Activated CD4-positive, alpha-beta T cell treated with anti-CD3 and anti-CD28 coated beads, Interleukin-2, amount 50 U/mL, for 48 hours (primary cell): ENCODE measurements at regions not wholly inside any gene's neighbourhood (a gene's known extent, or its start where the extent isn't known, plus 50 kb on each side); places are given as distances from the start of the nearest gene placed in this dataset.
"Not testable (repeated sequence)": the region's sequence is repeated elsewhere in the genome, so short reads cannot be mapped to it uniquely, and the experiment has no call there.

Experiments
- DNase-seq, 2 experiments: peaks; one replicate each; pipeline ENCODE4 v3.0.0-alpha.2; 2020

GRCh38 chr6:19713984-19714383 lies 123.2 kb upstream of the ID4 start:
- DNase-seq: no peak

GRCh38 chr6:19714434-19715166 lies 122.6 kb upstream of the ID4 start:
- DNase-seq: no peak

GRCh38 chr6:19715167-19715551 lies 122.0 kb upstream of the ID4 start:
- no peak for DNase-seq

- DNase-seq: no peak
Measured at GRCh38 chr6:19719691-19720128, 117.5 kb upstream of the ID4 start.

- no peak for DNase-seq
Measured at GRCh38 chr6:19721766-19722377, 115.3 kb upstream of the ID4 start.

GRCh38 chr6:19722999-19723398 lies 114.2 kb upstream of the ID4 start:
- DNase-seq: no peak

GRCh38 chr6:19723545-19723944 lies 113.6 kb upstream of the ID4 start:
- DNase-seq: no peak

GRCh38 chr6:19725436-19725835 lies 111.7 kb upstream of the ID4 start:
- not testable (repeated sequence) for DNase-seq

GRCh38 chr6:19731282-19731681 lies 105.9 kb upstream of the ID4 start:
- no peak for DNase-seq

- no peak for DNase-seq
Measured at GRCh38 chr6:19734061-19734460, 103.1 kb upstream of the ID4 start.

GRCh38 chr6:19734519-19734918 lies 102.7 kb upstream of the ID4 start:
- no peak for DNase-seq

- no peak for DNase-seq
Measured at GRCh38 chr6:19736066-19736465, 101.1 kb upstream of the ID4 start.

GRCh38 chr6:19738010-19738409 lies 99.2 kb upstream of the ID4 start:
- DNase-seq: no peak

GRCh38 chr6:19749722-19750121 lies 87.4 kb upstream of the ID4 start:
- DNase-seq: no peak

- no peak for DNase-seq
Measured at GRCh38 chr6:19752746-19753145, 84.4 kb upstream of the ID4 start.

GRCh38 chr6:19753826-19754225 lies 83.3 kb upstream of the ID4 start:
- DNase-seq: no peak

GRCh38 chr6:19754686-19755085 lies 82.5 kb upstream of the ID4 start:
- no peak for DNase-seq

GRCh38 chr6:19755181-19755580 lies 82.0 kb upstream of the ID4 start:
- DNase-seq: no peak

- no peak for DNase-seq
Measured at GRCh38 chr6:19757036-19757435, 80.1 kb upstream of the ID4 start.

- no peak for DNase-seq
Measured at GRCh38 chr6:19759117-19759880, 77.9 kb upstream of the ID4 start.

- no peak for DNase-seq
Measured at GRCh38 chr6:19761121-19761520, 76.0 kb upstream of the ID4 start.

GRCh38 chr6:19771753-19772336 lies 65.3 kb upstream of the ID4 start:
- DNase-seq: no peak

GRCh38 chr6:19772891-19773290 lies 64.3 kb upstream of the ID4 start:
- no peak for DNase-seq

GRCh38 chr6:19781269-19781668 lies 55.9 kb upstream of the ID4 start:
- no peak for DNase-seq
